Thyroid gland (tissue), 4 donors: ENCODE measurements at regions not wholly inside any gene's neighbourhood (a gene's known extent, or its start where the extent isn't known, plus 50 kb on each side); places are given as distances from the start of the nearest gene placed in this dataset.

Experiments
- DNase-seq, 2 donors: peaks; one replicate each; pipeline ENCODE4 v3.0.0-alpha.2; 2019
- H3K27ac ChIP-seq, 3 donors: fragments of 200-600 bp; sonication (generic); 1 replicate in 2 of 3; 2 replicates in 1 of 3; pipeline ENCODE4 v1.5.1; 2016 to 2019; ENCODE audit warnings: mild to moderate bottlenecking in 1 of 3, moderate library complexity in 1 of 3
- H3K27me3 ChIP-seq: fragments of 200-600 bp; sonication (generic); one replicate; pipeline ENCODE4 v1.5.1; 2019
- H3K36me3 ChIP-seq, 2 donors: fragments of 200-600 bp; sonication (generic); one replicate each; pipeline ENCODE4 v1.5.1; 2016 to 2019
- H3K4me1 ChIP-seq, 2 donors: fragments of 200-600 bp; sonication (generic); one replicate each; pipeline ENCODE4 v1.5.1; 2017 to 2019
- H3K4me3 ChIP-seq, 3 donors: fragments of 200-600 bp; sonication (generic); replicated peaks in 1 of 3; 1 replicate in 2 of 3; 2 replicates in 1 of 3; pipeline ENCODE4 v1.5.1; 2016; ENCODE audit warnings: mild to moderate bottlenecking in 1 of 3
- H3K9me3 ChIP-seq: fragments of 200-600 bp; sonication (generic); one replicate; pipeline ENCODE4 v1.5.1; 2017
- POLR2A ChIP-seq, 2 donors: fragments of 450-650 bp; IDR thresholded peaks; one replicate each; pipeline ENCODE4 v1.6.1; 2017; ENCODE audit warnings: antibody characterized with exemption in 2 of 2, mild to moderate bottlenecking in 2 of 2, moderate library complexity in 1 of 2
- WGBS, 2 donors: methylation state at CpG; one replicate each; pipeline ENCODE4 v1.1.5; 2017; 5-methylcytosine and 5-hydroxymethylcytosine counted together
- intact Hi-C: fragments of 100-400 bp; cut with DNase I; formaldehyde crosslinking; loops from one replicate; pipeline ENCODE4 v1.15.1; 2023
- TF ChIP-seq, protein P1 (sequence below), 6 experiments: fragments of 200-600 bp in 3 of 6; fragments of 450-650 bp in 3 of 6; sonication (generic) in 3 of 6; IDR thresholded peaks; one replicate each; pipeline ENCODE4 v1.5.1; 2016 to 2019; ENCODE audit warnings: antibody characterized with exemption in 6 of 6, mild to moderate bottlenecking in 2 of 6, inconsistent platforms in 1 of 6, moderate library complexity in 1 of 6

- H3K9me3 ChIP-seq = no peaks in the 10 kb centered on the region
- no peak for TF ChIP-seq POLR2A (IDR thresholded peaks at IDR 0.05)
- TF ChIP-seq, protein P1, sequence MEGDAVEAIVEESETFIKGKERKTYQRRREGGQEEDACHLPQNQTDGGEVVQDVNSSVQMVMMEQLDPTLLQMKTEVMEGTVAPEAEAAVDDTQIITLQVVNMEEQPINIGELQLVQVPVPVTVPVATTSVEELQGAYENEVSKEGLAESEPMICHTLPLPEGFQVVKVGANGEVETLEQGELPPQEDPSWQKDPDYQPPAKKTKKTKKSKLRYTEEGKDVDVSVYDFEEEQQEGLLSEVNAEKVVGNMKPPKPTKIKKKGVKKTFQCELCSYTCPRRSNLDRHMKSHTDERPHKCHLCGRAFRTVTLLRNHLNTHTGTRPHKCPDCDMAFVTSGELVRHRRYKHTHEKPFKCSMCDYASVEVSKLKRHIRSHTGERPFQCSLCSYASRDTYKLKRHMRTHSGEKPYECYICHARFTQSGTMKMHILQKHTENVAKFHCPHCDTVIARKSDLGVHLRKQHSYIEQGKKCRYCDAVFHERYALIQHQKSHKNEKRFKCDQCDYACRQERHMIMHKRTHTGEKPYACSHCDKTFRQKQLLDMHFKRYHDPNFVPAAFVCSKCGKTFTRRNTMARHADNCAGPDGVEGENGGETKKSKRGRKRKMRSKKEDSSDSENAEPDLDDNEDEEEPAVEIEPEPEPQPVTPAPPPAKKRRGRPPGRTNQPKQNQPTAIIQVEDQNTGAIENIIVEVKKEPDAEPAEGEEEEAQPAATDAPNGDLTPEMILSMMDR (IDR thresholded peaks at IDR 0.05) = no peak
- no peaks in the 10 kb centered on the region for H3K27me3 ChIP-seq
- peak overlapping the region in 1 of 3 donors; percentile 41 for H3K27ac ChIP-seq
- H3K4me1 ChIP-seq = peaks cover 3 to 12% of the 10 kb centered on the region in 2 donors
- intact Hi-C loops = no loop called here
- H3K4me3 ChIP-seq = no peak overlapping the region
- DNase-seq = no peak
- WGBS, 2 donors = 80 to 81% methylated on average over 3 of the region's 3 CpGs
- H3K36me3 ChIP-seq = no peaks in the 10 kb centered on the region
Measured at GRCh38 chr4:71185037-71185436, 153.8 kb upstream of the SLC4A4 start.

GRCh38 chr4:71186257-71186565, 152.6 kb upstream of the SLC4A4 start:
- H3K9me3 ChIP-seq = no peaks in the 10 kb centered on the region
- intact Hi-C loops = no loop called here
- H3K27ac ChIP-seq = peak overlapping the region; percentile 73 to 93 (median 75)
- no peaks in the 10 kb centered on the region for H3K27me3 ChIP-seq
- TF ChIP-seq, protein P1 (IDR thresholded peaks at IDR 0.05) = no peak
- TF ChIP-seq POLR2A (IDR thresholded peaks at IDR 0.05) = no peak
- no peaks in the 10 kb centered on the region for H3K36me3 ChIP-seq
- no peak for DNase-seq
- 3 to 6% methylated on average over 4 to 11 of the region's 11 CpGs for WGBS, 2 donors
- H3K4me3 ChIP-seq = peak overlapping the region in 1 of 3 donors; percentile 69
- H3K4me1 ChIP-seq = peaks cover 4 to 15% of the 10 kb centered on the region in 2 donors

- 0% methylated on average over 23 to 29 of the region's 105 CpGs for WGBS, 2 donors
- Histone ChIP-seq H3K36me3 (no peaks in the 10 kb centered on the region), H3K4me3 (peak overlapping the region; percentile 48 to 69 (median 63)), H3K27ac (peak overlapping the region; percentile 80 to 93 (median 86)), H3K27me3 (no peaks in the 10 kb centered on the region), H3K9me3 (no peaks in the 10 kb centered on the region), H3K4me1 (peaks cover 9 to 18% of the 10 kb centered on the region in 2 donors)
- peak; percentile 80 for DNase-seq
- intact Hi-C loops = no loop called here
- peak; percentile 77 to 95 for TF ChIP-seq POLR2A (IDR thresholded peaks at IDR 0.05)
- TF ChIP-seq, protein P1 (IDR thresholded peaks at IDR 0.05) = no peak
Measured at GRCh38 chr4:71186566-71187403, 152.0 kb upstream of the SLC4A4 start.

DNA sequence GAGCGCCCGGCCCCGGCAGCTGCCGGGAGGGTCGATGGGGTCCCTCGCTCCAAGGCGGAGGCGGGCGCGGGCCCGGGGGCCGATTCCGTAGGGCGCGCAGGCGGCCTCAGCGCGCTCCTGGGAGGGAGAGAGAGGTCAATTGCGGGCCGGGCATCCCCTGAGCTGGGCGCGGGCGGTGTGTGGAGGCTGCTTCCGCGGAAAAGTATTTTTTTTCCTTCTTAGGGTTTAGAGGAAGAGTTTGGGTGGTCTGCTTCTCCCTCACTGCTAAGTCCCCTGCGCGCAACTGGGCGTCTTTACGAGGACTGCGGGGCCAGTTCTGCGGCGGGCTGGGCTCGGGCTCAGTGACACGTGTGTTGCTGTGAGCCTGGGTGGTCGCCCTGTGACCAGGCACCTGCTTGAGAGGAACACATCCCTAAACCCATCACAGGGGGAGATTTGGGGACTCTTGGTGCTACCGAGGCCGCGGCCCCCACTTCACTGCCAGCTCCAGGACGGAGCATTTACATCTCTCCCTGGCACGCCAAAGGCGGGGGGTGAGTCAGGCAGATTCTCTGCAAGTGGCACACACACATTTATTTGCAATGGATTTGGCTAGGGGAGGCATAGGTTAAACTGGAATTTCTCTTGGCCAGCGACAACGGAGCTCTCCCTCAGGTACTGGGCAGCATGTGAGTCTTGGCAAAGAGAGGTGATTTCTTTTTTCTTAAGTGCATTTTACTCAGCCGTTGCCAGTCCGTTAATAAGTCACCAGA, 151.2 kb upstream of the SLC4A4 start:
- H3K27ac ChIP-seq = peak overlapping the region; percentile 80 to 93 (median 86)
- no peaks in the 10 kb centered on the region for H3K27me3 ChIP-seq
- peak in 1 of 2 donors; percentile 65 for TF ChIP-seq POLR2A (IDR thresholded peaks at IDR 0.05)
- TF ChIP-seq, protein P1 (IDR thresholded peaks at IDR 0.05) = peak in 1 of 6 experiments; percentile 19
- no peaks in the 10 kb centered on the region for H3K9me3 ChIP-seq
- H3K36me3 ChIP-seq = no peaks in the 10 kb centered on the region
- H3K4me1 ChIP-seq = peaks cover 9 to 23% of the 10 kb centered on the region in 2 donors
- peak; percentile 66 to 71 for DNase-seq
- intact Hi-C loops = no loop called here
- H3K4me3 ChIP-seq = peak overlapping the region; percentile 48 to 69 (median 63)
- 0 to 2% methylated on average over 8 to 32 of the region's 45 CpGs for WGBS, 2 donors
